GM23338 (cell line): ENCODE measurements at regions not wholly inside any gene's neighbourhood (a gene's known extent, or its start where the extent isn't known, plus 50 kb on each side); places are given as distances from the start of the nearest gene placed in this dataset.

Source experiments
- ATAC-seq: fragments of 200-7000 bp; cut with Tn5 transposase; 3 replicates; pipeline ENCODE4 v1.9.1; 2020
- DNase-seq: peaks from one replicate; pipeline ENCODE4 v3.0.0-alpha.2; 2015; ENCODE audit warnings: low spot score
- H2AFZ ChIP-seq: fragments of 200-600 bp; sonication (generic); 2 replicates; pipeline ENCODE4 v1.8.0; 2016; ENCODE audit warnings: antibody characterized with exemption, mild to moderate bottlenecking, moderate library complexity
- H3F3A ChIP-seq: fragments of 200-600 bp; sonication (generic); replicated peaks from 2 replicates; pipeline ENCODE4 v1.8.0; 2017; ENCODE audit warnings: antibody characterized with exemption, mixed run types, low read depth
- H3K27ac ChIP-seq: fragments of 200-600 bp; sonication (generic); 2 replicates; pipeline ENCODE4 v1.6.1; 2016; ENCODE audit warnings: low read depth
- H3K27me3 ChIP-seq: fragments of 200-600 bp; sonication (generic); 2 replicates; pipeline ENCODE4 v1.8.0; 2016; ENCODE audit warnings: mild to moderate bottlenecking, mixed run types, moderate library complexity; ENCODE audit not compliant: insufficient read depth
- H3K36me3 ChIP-seq: fragments of 200-600 bp; sonication (generic); 2 replicates; pipeline ENCODE4 v1.8.0; 2016; ENCODE audit warnings: mild to moderate bottlenecking; ENCODE audit not compliant: insufficient read depth
- H3K4me1 ChIP-seq: fragments of 200-600 bp; sonication (generic); 2 replicates; pipeline ENCODE4 v1.8.0; 2016; ENCODE audit warnings: mild to moderate bottlenecking, moderate library complexity; ENCODE audit not compliant: insufficient read depth
- H3K4me2 ChIP-seq: fragments of 200-600 bp; sonication (generic); 2 replicates; pipeline ENCODE4 v1.7.1; 2017; ENCODE audit warnings: mixed run types
- H3K4me3 ChIP-seq: fragments of 200-600 bp; sonication (generic); 2 replicates; pipeline ENCODE4 v1.6.1; 2016; ENCODE audit warnings: mixed run types
- H3K79me2 ChIP-seq: fragments of 200-600 bp; sonication (generic); replicated peaks from 2 replicates; pipeline ENCODE4 v1.8.0; 2017; ENCODE audit warnings: mild to moderate bottlenecking; ENCODE audit not compliant: insufficient read depth
- H3K9me2 ChIP-seq: fragments of 200-600 bp; sonication (generic); 2 replicates; pipeline ENCODE4 v1.8.0; 2017; ENCODE audit not compliant: insufficient read depth
- H4K20me1 ChIP-seq: fragments of 200-600 bp; sonication (generic); replicated peaks from 2 replicates; pipeline ENCODE4 v1.8.0; 2017; ENCODE audit warnings: mild to moderate bottlenecking; ENCODE audit not compliant: insufficient read depth
- H3K27ac Mint-ChIP-seq: 2 replicates; pipeline ENCODE4 v1.8.0; 2020; ENCODE audit warnings: inconsistent platforms, mild to moderate bottlenecking, moderate library complexity, mixed read lengths
- H3K27me3 Mint-ChIP-seq: 3 replicates; pipeline ENCODE4 v1.8.0; 2022; ENCODE audit warnings: low read depth, mild to moderate bottlenecking, moderate library complexity, mixed read lengths, inconsistent platforms; ENCODE audit not compliant: insufficient read depth, poor library complexity
- H3K36me3 Mint-ChIP-seq: 3 replicates; pipeline ENCODE4 v1.8.0; 2021; ENCODE audit warnings: low read depth, mild to moderate bottlenecking, inconsistent platforms, moderate library complexity, mixed read lengths
- H3K4me1 Mint-ChIP-seq: 3 replicates; pipeline ENCODE4 v1.8.0; 2020; ENCODE audit warnings: mild to moderate bottlenecking, inconsistent platforms, mixed read lengths
- H3K4me3 Mint-ChIP-seq: 3 replicates; pipeline ENCODE4 v1.8.0; 2021; ENCODE audit warnings: moderate library complexity, mild to moderate bottlenecking, inconsistent platforms, mixed read lengths
- H3K9me3 Mint-ChIP-seq: 3 replicates; pipeline ENCODE4 v1.8.0; 2020; ENCODE audit warnings: moderate library complexity, mild to moderate bottlenecking, inconsistent platforms, mixed read lengths
- CREB1 ChIP-seq: fragments of 250-450 bp; sonication (Bioruptor Pico); IDR thresholded peaks from 2 replicates; pipeline ENCODE4 v1.5.0; 2020; ENCODE audit warnings: low read depth, mild to moderate bottlenecking, moderate library complexity
- CTCF ChIP-seq, 2 experiments: fragments of 200-600 bp in 1 of 2; sonication (generic) in 1 of 2; conservative IDR thresholded peaks; 2 replicates each; pipeline versions ENCODE4 v1.5.1 to v1.6.1; 2016 to 2017; ENCODE audit warnings: antibody characterized with exemption in 2 of 2, low read depth in 2 of 2, mild to moderate bottlenecking in 2 of 2, moderate library complexity in 1 of 2
- ETS1 ChIP-seq: IDR thresholded peaks from 2 replicates; pipeline ENCODE4 v1.6.1; 2016; ENCODE audit warnings: antibody characterized with exemption
- EZH2 ChIP-seq: fragments of 200-600 bp; sonication (generic); IDR thresholded peaks from one replicate; pipeline ENCODE4 v1.8.0; 2017; ENCODE audit warnings: antibody characterized with exemption, mild to moderate bottlenecking, low read depth; ENCODE audit not compliant: unreplicated experiment
- JUNB ChIP-seq: IDR thresholded peaks from one replicate; pipeline ENCODE4 v1.6.1; 2016; ENCODE audit warnings: antibody characterized with exemption; ENCODE audit not compliant: unreplicated experiment
- NANOG ChIP-seq: IDR thresholded peaks from 2 replicates; pipeline ENCODE4 v1.6.1; 2016; ENCODE audit warnings: antibody characterized with exemption, borderline replicate concordance
- POLR2AphosphoS5 ChIP-seq: IDR thresholded peaks from 2 replicates; pipeline ENCODE4 v1.6.1; 2016; ENCODE audit warnings: antibody characterized with exemption, low read depth
- REST ChIP-seq: IDR thresholded peaks from one replicate; pipeline ENCODE4 v1.6.1; 2018; ENCODE audit warnings: antibody characterized with exemption; ENCODE audit not compliant: unreplicated experiment
- ZNF114 ChIP-seq: fragments of 250-450 bp; sonication (Bioruptor Pico); IDR thresholded peaks from 2 replicates; pipeline ENCODE4 v1.5.0; 2020; ENCODE audit warnings: mild to moderate bottlenecking, moderate library complexity
- ZNF331 ChIP-seq: fragments of 250-450 bp; sonication (Bioruptor Pico); IDR thresholded peaks from 2 replicates; pipeline ENCODE4 v1.5.0; 2020; ENCODE audit warnings: low read depth, mild to moderate bottlenecking, moderate library complexity
- ZNF462 ChIP-seq: fragments of 250-450 bp; sonication (Bioruptor Pico); IDR thresholded peaks from 2 replicates; pipeline ENCODE4 v1.5.0; 2020; ENCODE audit warnings: mild to moderate bottlenecking, moderate library complexity

GRCh38 chr3:182052332-182052731 lies 340.6 kb downstream of the SOX2 start (continued):
- TF ChIP-seq ZNF462 (CRISPR knock-in tag) (no peak), JUNB (no peak), CTCF (conservative IDR thresholded peaks at IDR 0.05; ENCODE audit: low read depth in 2 of 2) (no peak), CREB1 (CRISPR knock-in tag) (no peak)

GRCh38 chr3:182052757-182053156 lies 341.0 kb downstream of the SOX2 start:
- Mint-ChIP-seq H3K36me3 (no peaks in the 10 kb centered on the region), H3K27me3 (peaks cover 2% of the 10 kb centered on the region), H3K4me1 (peaks cover 6% of the 10 kb centered on the region; the same call in 1 of the 3 replicates), H3K9me3 (no peaks in the 10 kb centered on the region), H3K27ac (no peak overlapping the region), H3K4me3 (no peak overlapping the region)
- Histone ChIP-seq H2AFZ (no peak overlapping the region), H3K79me2 (no peaks in the 10 kb centered on the region), H3K4me2 (no peak overlapping the region), H3K4me1 (no peaks in the 10 kb centered on the region), H3K27ac (no peak overlapping the region), H3K36me3 (no peaks in the 10 kb centered on the region), H4K20me1 (no peaks in the 10 kb centered on the region), H3K4me3 (no peak overlapping the region), H3K27me3 (no peaks in the 10 kb centered on the region), H3K9me2 (peaks cover 7% of the 10 kb centered on the region), H3F3A (no peaks in the 10 kb centered on the region)
- DNase-seq (no peak), ATAC-seq (no peak)
- TF ChIP-seq CTCF (conservative IDR thresholded peaks at IDR 0.05; ENCODE audit: low read depth in 2 of 2), result no peak
- no peak for TF ChIP-seq POLR2AphosphoS5
- TF ChIP-seq EZH2, result no peak
- no peak for TF ChIP-seq CREB1 (CRISPR knock-in tag)
- TF ChIP-seq ZNF331, result no peak
- no peak for TF ChIP-seq ETS1
- no peak for TF ChIP-seq REST
- TF ChIP-seq NANOG, result no peak
- TF ChIP-seq ZNF114 (CRISPR knock-in tag), result no peak
